ENCODE measurements at regions not wholly inside any gene's neighbourhood (a gene's known extent, or its start where the extent isn't known, plus 50 kb on each side); places are given as distances from the start of the nearest gene placed in this dataset.

GRCh38 chr16:66146798-66147197 lies 219.7 kb upstream of the CDH5 start:
- no peak for DNase-seq (ENCODE audit: low read depth, low spot score)

- DNase-seq (ENCODE audit: low read depth, low spot score), result no peak
These were observed 221.8 kb upstream of the CDH5 start for GRCh38 chr16:66144641-66145040.

- no peak for DNase-seq (ENCODE audit: low read depth, low spot score)
These were observed 223.1 kb upstream of the CDH5 start for GRCh38 chr16:66143415-66143814.

DNA sequence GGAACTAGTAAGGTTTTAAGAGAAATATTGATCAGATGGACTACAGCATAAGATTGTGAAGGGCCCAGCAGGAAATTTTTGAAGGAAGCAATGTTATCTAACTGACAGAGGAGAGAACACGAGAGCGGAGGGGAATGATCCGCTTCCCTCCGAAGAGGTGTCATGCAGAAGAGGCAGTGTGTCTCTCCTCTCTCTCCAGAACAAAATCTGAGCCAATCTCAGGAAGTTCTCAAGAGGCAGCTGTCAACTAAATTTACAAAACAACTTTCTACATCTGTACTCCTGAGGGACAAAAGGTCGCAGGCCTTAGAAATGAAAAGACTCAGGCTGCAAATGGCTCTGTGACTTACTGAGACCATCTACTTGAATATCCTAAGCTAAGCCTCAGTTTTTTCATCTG lies 224.6 kb upstream of the CDH5 start:
- no peak for DNase-seq (ENCODE audit: low read depth, low spot score)

DNA sequence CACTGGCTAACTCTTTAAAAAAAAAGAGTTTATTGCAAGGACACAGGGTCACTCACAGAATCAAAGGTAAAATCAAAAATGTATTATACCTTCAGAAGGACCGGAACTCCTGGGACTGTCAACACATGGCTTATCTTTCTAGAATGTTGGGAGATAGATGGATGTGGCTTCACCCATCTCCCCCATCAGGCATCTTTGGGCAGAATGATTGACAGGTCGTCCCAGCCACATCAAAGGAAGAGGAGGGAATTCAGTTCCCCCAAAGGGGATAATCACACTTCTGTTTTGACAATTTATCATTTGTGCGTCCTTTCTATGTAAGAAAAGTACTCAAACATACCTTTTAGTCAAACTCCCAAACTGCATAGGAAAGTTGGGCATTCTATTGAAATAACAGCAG lies 228.6 kb upstream of the CDH5 start:
- DNase-seq (ENCODE audit: low read depth, low spot score), result no peak

- no peak for DNase-seq (ENCODE audit: low read depth, low spot score)
These were observed 229.7 kb upstream of the CDH5 start for GRCh38 chr16:66136841-66137240.

GRCh38 chr16:66135838-66136237 lies 230.7 kb upstream of the CDH5 start:
- no peak for DNase-seq (ENCODE audit: low read depth, low spot score)

DNA sequence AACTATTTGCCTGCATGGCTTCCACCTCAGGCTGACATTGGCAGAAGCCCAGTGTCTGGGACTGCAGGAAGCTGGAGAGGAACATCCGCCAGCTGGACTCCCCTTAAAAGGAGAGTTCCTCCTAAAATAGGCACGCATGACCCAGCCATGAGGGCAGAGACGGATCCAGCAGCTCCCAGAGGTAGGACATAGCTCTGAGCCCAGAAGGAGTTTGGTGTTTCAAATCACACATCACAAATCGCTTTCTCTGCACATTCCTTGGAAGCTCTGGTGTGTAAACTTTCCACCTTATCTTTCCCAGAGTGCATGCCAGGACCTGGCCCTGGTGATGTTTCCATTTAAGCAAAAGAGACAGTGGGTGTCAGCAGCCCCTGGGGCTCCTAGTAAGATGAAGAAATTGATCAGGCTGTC lies 231.1 kb upstream of the CDH5 start:
- peak; percentile 30 for DNase-seq (ENCODE audit: low read depth, low spot score)

DNA sequence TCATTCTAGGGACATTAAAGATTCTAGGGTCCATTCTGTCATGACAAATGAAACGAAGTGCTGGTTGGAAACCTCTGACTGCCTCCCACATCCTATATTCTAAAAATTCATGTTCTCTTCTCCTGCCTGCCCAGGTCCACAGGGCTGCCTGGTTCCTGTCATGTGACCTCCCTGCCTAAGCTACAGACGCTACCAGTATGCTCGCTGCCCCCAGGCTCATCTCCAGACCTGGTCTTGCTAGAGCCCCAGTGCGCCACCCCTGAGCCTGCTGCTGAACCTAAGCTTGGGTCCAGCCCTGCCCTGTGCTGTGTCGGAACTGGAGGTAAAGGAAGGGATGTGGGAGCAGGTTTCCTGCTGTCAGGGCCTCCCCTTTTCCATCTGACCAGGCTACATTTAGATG lies 231.6 kb upstream of the CDH5 start:
- DNase-seq (ENCODE audit: low read depth, low spot score), result peak; percentile 14

- DNase-seq (ENCODE audit: low read depth, low spot score), result no peak
These were observed 232.7 kb upstream of the CDH5 start for GRCh38 chr16:66133643-66134338.

GRCh38 chr16:66131895-66132294 lies 234.6 kb upstream of the CDH5 start:
- no peak for DNase-seq (ENCODE audit: low read depth, low spot score)

DNA sequence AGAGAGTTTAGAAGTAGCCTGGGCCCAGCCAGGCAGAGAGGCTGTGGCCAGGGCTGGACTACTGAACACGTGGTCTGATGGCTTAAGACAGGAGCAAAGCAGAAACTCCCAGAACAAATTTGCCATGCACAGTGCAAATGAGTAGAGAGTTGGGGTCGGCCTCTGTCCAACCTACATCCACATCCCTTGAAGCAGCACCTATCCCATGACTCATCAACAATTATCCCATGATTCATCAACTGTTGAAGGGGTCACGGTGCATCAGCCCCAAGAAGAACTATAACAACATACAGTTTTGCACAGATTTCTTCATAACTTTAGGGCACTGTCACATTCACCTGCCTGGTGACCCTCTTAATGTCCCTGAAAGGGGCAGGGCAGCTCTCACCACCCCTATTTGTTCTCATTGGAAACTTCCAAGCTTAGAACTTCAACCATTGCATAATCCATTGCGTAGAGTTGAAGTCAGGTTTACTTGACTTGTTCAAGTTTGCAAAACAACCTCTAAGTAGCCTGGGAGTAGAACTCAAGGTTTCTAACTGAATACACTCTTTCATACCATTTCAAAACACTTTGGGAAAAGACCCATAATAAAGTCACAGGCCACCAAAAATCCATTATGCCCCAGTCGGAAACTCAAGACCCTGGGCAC lies 235.2 kb upstream of the CDH5 start:
- no peak for DNase-seq (ENCODE audit: low read depth, low spot score)

- DNase-seq (ENCODE audit: low read depth, low spot score), result no peak
These were observed 236.1 kb upstream of the CDH5 start for GRCh38 chr16:66130296-66130905.

DNA sequence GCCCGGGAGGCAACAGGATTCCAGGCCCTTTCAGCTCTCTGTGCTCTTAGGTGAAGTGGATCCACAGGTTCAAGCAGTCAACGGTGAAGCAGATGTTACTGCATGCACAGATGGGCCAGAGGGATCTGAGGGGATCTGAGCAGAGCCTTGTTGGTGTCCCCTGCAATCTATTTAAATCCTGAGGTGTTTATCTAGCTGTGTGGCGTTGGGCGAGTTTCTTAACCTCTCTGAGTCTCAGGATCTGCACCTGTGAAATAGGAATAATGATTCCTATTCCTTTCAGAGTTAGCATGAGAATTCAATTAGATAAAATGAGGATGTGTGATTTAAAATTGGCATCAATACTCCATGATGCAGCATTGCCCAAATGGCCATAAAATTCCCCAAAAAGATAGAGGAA lies 237.3 kb upstream of the CDH5 start:
- peak; percentile 28 for DNase-seq (ENCODE audit: low read depth, low spot score)

- DNase-seq (ENCODE audit: low read depth, low spot score), result no peak
These were observed 238.1 kb upstream of the CDH5 start for GRCh38 chr16:66128371-66128770.

GRCh38 chr16:66127459-66128370 lies 238.8 kb upstream of the CDH5 start:
- peak; percentile 14 for DNase-seq (ENCODE audit: low read depth, low spot score)

- no peak for DNase-seq (ENCODE audit: low read depth, low spot score)
These were observed 245.0 kb upstream of the CDH5 start for GRCh38 chr16:66121466-66121865.

- DNase-seq (ENCODE audit: low read depth, low spot score), result no peak
These were observed 245.8 kb upstream of the CDH5 start for GRCh38 chr16:66120656-66121055.

GRCh38 chr16:66116163-66117002 lies 250.1 kb upstream of the CDH5 start:
- DNase-seq (ENCODE audit: low read depth, low spot score), result no peak

- peak; percentile 12 for DNase-seq (ENCODE audit: low read depth, low spot score)
These were observed 251.1 kb upstream of the CDH5 start for GRCh38 chr16:66115373-66115772.

DNA sequence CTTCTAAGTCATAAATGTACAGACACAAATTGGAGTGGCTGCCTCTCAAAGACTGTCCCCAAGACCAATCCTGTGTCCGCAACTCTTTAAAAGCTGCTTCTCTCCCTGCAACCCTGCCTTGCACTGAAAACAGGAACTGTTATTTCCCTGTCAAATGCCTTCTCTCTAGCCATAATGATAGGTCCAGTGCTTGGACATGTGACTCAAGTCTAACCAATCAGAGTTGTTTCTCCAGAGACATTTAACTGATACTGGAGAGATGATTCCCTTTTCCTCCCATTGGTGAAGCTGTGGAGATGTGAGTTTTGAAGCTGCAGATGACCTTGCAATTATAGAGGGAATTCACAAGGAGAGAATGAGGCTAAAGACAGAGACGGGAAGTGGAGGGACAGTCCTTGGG lies 253.3 kb upstream of the CDH5 start:
- no peak for DNase-seq (ENCODE audit: low read depth, low spot score)

Measured in ELF-1 (cell line).